ENCODE measurements at regions not wholly inside any gene's neighbourhood (a gene's known extent, or its start where the extent isn't known, plus 50 kb on each side); places are given as distances from the start of the nearest gene placed in this dataset.

GRCh38 chr2:21667638-21668037 lies 543.9 kb downstream of the TDRD15 start:
- no peak for ATAC-seq (ENCODE audit: low FRiP score)

GRCh38 chr2:21668078-21668710 lies 544.4 kb downstream of the TDRD15 start:
- TF ChIP-seq CTCF (IDR thresholded peaks at IDR 0.05), result no peak
- ATAC-seq (ENCODE audit: low FRiP score), result no peak
- no peak for DNase-seq (ENCODE audit: low spot score)

More at GRCh38 chr2:21667638-21668037, 543.9 kb downstream of the TDRD15 start:
- no peak for TF ChIP-seq CTCF (IDR thresholded peaks at IDR 0.05)
- no peak for DNase-seq (ENCODE audit: low spot score)

- DNase-seq (ENCODE audit: low spot score), result no peak
- no peak for ATAC-seq (ENCODE audit: low FRiP score)
- TF ChIP-seq CTCF (IDR thresholded peaks at IDR 0.05), result no peak
Observed at GRCh38 chr2:21676041-21676440, 552.3 kb downstream of the TDRD15 start.

GRCh38 chr2:21676676-21677075 lies 552.9 kb downstream of the TDRD15 start:
- DNase-seq (ENCODE audit: low spot score), result no peak
- ATAC-seq (ENCODE audit: low FRiP score), result no peak

GRCh38 chr2:21683838-21684237 lies 560.1 kb downstream of the TDRD15 start:
- DNase-seq (ENCODE audit: low spot score) (no peak), ATAC-seq (ENCODE audit: low FRiP score) (no peak)
- no peak for TF ChIP-seq CTCF (IDR thresholded peaks at IDR 0.05)

More at GRCh38 chr2:21676676-21677075, 552.9 kb downstream of the TDRD15 start:
- TF ChIP-seq CTCF (IDR thresholded peaks at IDR 0.05), result no peak

- no peak for TF ChIP-seq CTCF (IDR thresholded peaks at IDR 0.05)
- no peak for ATAC-seq (ENCODE audit: low FRiP score)
- DNase-seq (ENCODE audit: low spot score), result no peak
Observed at GRCh38 chr2:21687589-21687988, 563.8 kb downstream of the TDRD15 start.

- TF ChIP-seq CTCF (IDR thresholded peaks at IDR 0.05), result no peak
- ATAC-seq (ENCODE audit: low FRiP score) (no peak), DNase-seq (ENCODE audit: low spot score) (no peak)
Observed at GRCh38 chr2:21690005-21690404, 566.2 kb downstream of the TDRD15 start.

Measured in omental fat pad (tissue), 3 donors.